Hepatocyte (in vitro differentiated cells): ENCODE measurements at regions not wholly inside any gene's neighbourhood (a gene's known extent, or its start where the extent isn't known, plus 50 kb on each side); places are given as distances from the start of the nearest gene placed in this dataset.

ENCODE experiments used
- DNase-seq: peaks from one replicate; pipeline ENCODE4 v3.0.0-alpha.2; 2016; ENCODE audit warnings: low spot score
- H2AFZ ChIP-seq: fragments of 200-600 bp; sonication (generic); 2 replicates; pipeline ENCODE4 v1.6.0; 2016; ENCODE audit warnings: antibody characterized with exemption, mild to moderate bottlenecking
- H3K27ac ChIP-seq: fragments of 200-600 bp; sonication (generic); 2 replicates; pipeline ENCODE4 v1.5.1; 2016; ENCODE audit warnings: mild to moderate bottlenecking
- H3K27me3 ChIP-seq: fragments of 200-600 bp; sonication (generic); 2 replicates; pipeline ENCODE4 v1.6.1; 2016
- H3K36me3 ChIP-seq: fragments of 200-600 bp; sonication (generic); replicated peaks from 2 replicates; pipeline ENCODE4 v1.5.1; 2016; ENCODE audit warnings: low read depth; ENCODE audit not compliant: insufficient read depth
- H3K4me1 ChIP-seq: fragments of 200-600 bp; sonication (generic); 2 replicates; pipeline ENCODE4 v1.5.1; 2016; ENCODE audit warnings: mild to moderate bottlenecking, moderate library complexity; ENCODE audit not compliant: insufficient read depth
- H3K4me2 ChIP-seq: fragments of 200-600 bp; sonication (generic); 2 replicates; pipeline ENCODE4 v1.6.0; 2016
- H3K4me3 ChIP-seq: fragments of 200-600 bp; sonication (generic); 2 replicates; pipeline ENCODE4 v1.5.1; 2016; ENCODE audit warnings: mild to moderate bottlenecking
- H3K79me2 ChIP-seq: fragments of 200-600 bp; sonication (generic); 2 replicates; pipeline ENCODE4 v1.6.0; 2017; ENCODE audit warnings: mild to moderate bottlenecking
- H3K9me2 ChIP-seq: fragments of 200-600 bp; sonication (generic); replicated peaks from 2 replicates; pipeline ENCODE4 v1.6.0; 2017; ENCODE audit warnings: mild to moderate bottlenecking; ENCODE audit not compliant: insufficient read depth
- H3K9me3 ChIP-seq: fragments of 200-600 bp; sonication (generic); 2 replicates; pipeline ENCODE4 v1.5.1; 2016; ENCODE audit warnings: low read depth, mild to moderate bottlenecking
- H4K20me1 ChIP-seq: fragments of 200-600 bp; sonication (generic); 2 replicates; pipeline ENCODE4 v1.6.0; 2016; ENCODE audit warnings: mild to moderate bottlenecking; ENCODE audit not compliant: insufficient read depth, poor library complexity, severe bottlenecking
- EZH2 ChIP-seq: fragments of 200-600 bp; sonication (generic); IDR thresholded peaks from 2 replicates; pipeline ENCODE4 v1.6.1; 2016; ENCODE audit warnings: antibody characterized with exemption, mild to moderate bottlenecking, borderline replicate concordance
- EZH2phosphoT487 ChIP-seq: fragments of 200-600 bp; sonication (generic); IDR thresholded peaks from one replicate; pipeline ENCODE4 v1.6.1; 2018; ENCODE audit warnings: antibody characterized with exemption, mild to moderate bottlenecking, low read depth, moderate library complexity; ENCODE audit not compliant: unreplicated experiment, severe bottlenecking
- WGBS: methylation state at CpG from one replicate; pipeline ENCODE4 v1.1.6; 2016; ENCODE audit warnings: low lambda C conversion rate; ENCODE audit errors: missing lambda C conversion rate; 5-methylcytosine and 5-hydroxymethylcytosine counted together
- TF ChIP-seq, protein P1 (sequence below): fragments of 200-600 bp; sonication (generic); IDR thresholded peaks from 2 replicates; pipeline ENCODE4 v1.5.1; 2016; ENCODE audit warnings: antibody characterized with exemption, mild to moderate bottlenecking; ENCODE audit not compliant: poor library complexity

DNA sequence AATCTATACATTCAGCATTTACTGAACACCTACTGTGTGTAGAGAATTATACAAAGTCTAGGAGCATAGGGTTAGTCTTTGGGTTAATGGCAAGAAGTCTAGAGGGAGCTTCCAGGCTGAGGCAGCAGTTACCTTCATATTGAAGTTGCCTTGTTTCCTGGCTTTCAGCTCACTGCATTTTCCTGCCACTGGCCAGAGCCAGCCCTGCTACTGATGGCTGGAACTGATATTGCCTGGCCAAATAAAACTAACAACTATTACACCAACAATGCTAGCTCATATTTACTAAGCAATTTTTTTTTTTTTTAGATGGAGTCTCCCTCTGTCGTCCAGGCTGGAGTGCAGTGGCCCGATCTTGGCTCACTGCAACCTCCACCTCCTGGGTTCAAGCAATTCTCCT, 165.7 kb upstream of the ITGB1 start:
- WGBS: 96% methylated on average over 2 of the region's 2 CpGs
- no peak overlapping the region for H3K4me2 ChIP-seq
- H3K79me2 ChIP-seq: no peaks in the 10 kb centered on the region
- TF ChIP-seq, protein P1, sequence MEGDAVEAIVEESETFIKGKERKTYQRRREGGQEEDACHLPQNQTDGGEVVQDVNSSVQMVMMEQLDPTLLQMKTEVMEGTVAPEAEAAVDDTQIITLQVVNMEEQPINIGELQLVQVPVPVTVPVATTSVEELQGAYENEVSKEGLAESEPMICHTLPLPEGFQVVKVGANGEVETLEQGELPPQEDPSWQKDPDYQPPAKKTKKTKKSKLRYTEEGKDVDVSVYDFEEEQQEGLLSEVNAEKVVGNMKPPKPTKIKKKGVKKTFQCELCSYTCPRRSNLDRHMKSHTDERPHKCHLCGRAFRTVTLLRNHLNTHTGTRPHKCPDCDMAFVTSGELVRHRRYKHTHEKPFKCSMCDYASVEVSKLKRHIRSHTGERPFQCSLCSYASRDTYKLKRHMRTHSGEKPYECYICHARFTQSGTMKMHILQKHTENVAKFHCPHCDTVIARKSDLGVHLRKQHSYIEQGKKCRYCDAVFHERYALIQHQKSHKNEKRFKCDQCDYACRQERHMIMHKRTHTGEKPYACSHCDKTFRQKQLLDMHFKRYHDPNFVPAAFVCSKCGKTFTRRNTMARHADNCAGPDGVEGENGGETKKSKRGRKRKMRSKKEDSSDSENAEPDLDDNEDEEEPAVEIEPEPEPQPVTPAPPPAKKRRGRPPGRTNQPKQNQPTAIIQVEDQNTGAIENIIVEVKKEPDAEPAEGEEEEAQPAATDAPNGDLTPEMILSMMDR: no peak
- TF ChIP-seq EZH2phosphoT487: no peak
- no peak for TF ChIP-seq EZH2
- H3K9me3 ChIP-seq: no peaks in the 10 kb centered on the region
- H4K20me1 ChIP-seq: no peaks in the 10 kb centered on the region
- H3K9me2 ChIP-seq: no peaks in the 10 kb centered on the region
- H3K27me3 ChIP-seq: no peaks in the 10 kb centered on the region
- no peak overlapping the region for H3K4me3 ChIP-seq
- no peaks in the 10 kb centered on the region for H3K36me3 ChIP-seq
- no peak overlapping the region for H2AFZ ChIP-seq
- no peak overlapping the region for H3K27ac ChIP-seq
- no peaks in the 10 kb centered on the region for H3K4me1 ChIP-seq
- DNase-seq: no peak

DNA sequence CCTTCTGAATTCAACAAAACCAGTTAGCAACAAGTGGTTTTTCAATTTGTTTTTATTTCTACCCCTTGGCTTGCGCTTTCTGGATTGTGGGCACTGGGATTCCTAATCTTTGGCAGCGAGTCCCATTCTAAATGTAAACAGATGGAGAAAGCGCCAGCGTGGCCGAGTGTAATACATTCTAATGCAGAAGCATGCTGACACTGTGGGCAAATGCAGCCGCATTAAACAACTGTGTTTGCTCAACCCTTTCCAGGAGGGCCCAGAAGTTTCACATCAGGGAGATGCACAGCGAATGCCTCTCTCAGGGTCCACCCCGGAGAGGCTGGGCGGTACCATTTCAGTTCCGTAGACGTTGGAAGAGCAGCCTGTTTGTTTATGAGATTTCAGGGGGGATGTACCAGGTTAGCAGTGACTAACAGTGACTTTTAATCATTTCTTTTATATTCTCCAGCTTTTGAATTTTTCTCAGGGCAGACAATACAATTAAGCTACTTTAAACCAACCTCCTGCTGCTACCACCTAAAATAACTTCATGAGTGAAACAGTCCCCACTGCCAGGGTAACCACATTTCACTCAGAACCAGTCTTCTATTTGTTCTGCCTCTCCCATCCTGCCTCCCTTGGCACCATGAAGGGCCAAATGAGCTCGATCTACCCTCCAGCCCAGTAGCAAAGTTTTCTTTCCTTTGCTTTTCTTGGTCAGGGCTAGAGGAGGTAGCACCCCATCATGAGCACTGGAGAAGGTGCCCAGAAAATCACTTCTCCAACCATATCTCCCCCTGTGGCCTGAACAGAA, 164.2 kb upstream of the ITGB1 start:
- no peaks in the 10 kb centered on the region for H3K27me3 ChIP-seq
- no peaks in the 10 kb centered on the region for H3K9me3 ChIP-seq
- WGBS: 51% methylated on average over 12 of the region's 12 CpGs
- H3K4me2 ChIP-seq: no peak overlapping the region
- no peaks in the 10 kb centered on the region for H4K20me1 ChIP-seq
- no peaks in the 10 kb centered on the region for H3K36me3 ChIP-seq
- H2AFZ ChIP-seq: no peak overlapping the region
- no peaks in the 10 kb centered on the region for H3K9me2 ChIP-seq
- peak overlapping the region; percentile 63 for H3K27ac ChIP-seq
- no peaks in the 10 kb centered on the region for H3K4me1 ChIP-seq
- no peak overlapping the region for H3K4me3 ChIP-seq
- TF ChIP-seq EZH2: no peak
- no peak for TF ChIP-seq EZH2phosphoT487
- TF ChIP-seq, protein P1: no peak
- H3K79me2 ChIP-seq: no peaks in the 10 kb centered on the region
- DNase-seq: peak; percentile 30

DNA sequence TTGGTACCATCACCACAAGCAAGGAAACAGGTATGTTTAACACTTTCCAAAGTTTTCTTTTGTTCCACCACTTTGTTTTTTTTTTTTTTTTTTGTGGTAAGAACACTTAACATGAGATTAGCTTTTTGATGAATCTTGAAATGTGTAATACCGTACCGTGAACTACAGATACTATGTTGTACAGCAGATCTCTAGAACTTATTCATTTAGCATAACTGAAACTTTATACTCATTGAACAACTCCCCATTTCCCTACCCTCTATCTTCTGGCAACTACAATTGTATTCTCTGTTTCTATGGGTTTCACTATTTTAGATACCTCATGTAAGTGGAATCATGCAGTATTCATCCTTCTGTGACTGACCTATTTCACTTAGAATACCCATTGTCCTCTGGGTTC, 162.7 kb upstream of the ITGB1 start:
- Histone ChIP-seq H3K4me3 (no peak overlapping the region), H3K27me3 (no peaks in the 10 kb centered on the region), H4K20me1 (no peaks in the 10 kb centered on the region), H3K36me3 (no peaks in the 10 kb centered on the region), H2AFZ (no peak overlapping the region), H3K27ac (no peak overlapping the region), H3K9me3 (no peaks in the 10 kb centered on the region), H3K9me2 (no peaks in the 10 kb centered on the region), H3K79me2 (no peaks in the 10 kb centered on the region), H3K4me2 (no peak overlapping the region), H3K4me1 (no peaks in the 10 kb centered on the region)
- WGBS: 95% methylated on average over 2 of the region's 2 CpGs
- no peak for DNase-seq
- TF ChIP-seq EZH2 (no peak), EZH2phosphoT487 (no peak)
- TF ChIP-seq, protein P1: no peak
